ENCODE measurements at regions not wholly inside any gene's neighbourhood (a gene's known extent, or its start where the extent isn't known, plus 50 kb on each side); places are given as distances from the start of the nearest gene placed in this dataset.
A peak's percentile ranks its signal among the peaks of the same experiment; 100 is the strongest.
"Not testable (repeated sequence)": the region's sequence is repeated elsewhere in the genome, so short reads cannot be mapped to it uniquely, and the experiment has no call there.

GRCh38 chr4:105059337-105059736 is 87.3 kb upstream of the TET2 start:
- no peak for DNase-seq

- DNase-seq: no peak
These were observed 86.0 kb upstream of the TET2 start for GRCh38 chr4:105060628-105061027.

GRCh38 chr4:105061136-105061696 is 85.5 kb upstream of the TET2 start:
- DNase-seq: no peak

- DNase-seq: no peak
These were observed 84.9 kb upstream of the TET2 start for GRCh38 chr4:105061731-105062130.

GRCh38 chr4:105066401-105066800 is 80.3 kb upstream of the TET2 start:
- DNase-seq: no peak

- no peak for DNase-seq
These were observed 79.2 kb upstream of the TET2 start for GRCh38 chr4:105067431-105067830.

- DNase-seq: no peak
These were observed 78.7 kb upstream of the TET2 start for GRCh38 chr4:105067946-105068345.

GRCh38 chr4:105068516-105068915 is 78.2 kb upstream of the TET2 start:
- DNase-seq: no peak

GRCh38 chr4:105072095-105072494 is 74.6 kb upstream of the TET2 start:
- not testable (repeated sequence) for DNase-seq

- no peak for DNase-seq
These were observed 72.6 kb upstream of the TET2 start for GRCh38 chr4:105074097-105074496.

GRCh38 chr4:105075045-105075444 is 71.6 kb upstream of the TET2 start:
- no peak for DNase-seq

- DNase-seq: peak; percentile 87
These were observed 58.4 kb upstream of the TET2 start for GRCh38 chr4:105088110-105088879.

GRCh38 chr4:105092356-105092755 is 54.3 kb upstream of the TET2 start:
- DNase-seq: peak; percentile 53

GRCh38 chr4:105092768-105093167 is 53.9 kb upstream of the TET2 start:
- DNase-seq: no peak

- DNase-seq: no peak
These were observed 52.7 kb upstream of the TET2 start for GRCh38 chr4:105093975-105094374.
